ENCODE measurements at regions not wholly inside any gene's neighbourhood (a gene's known extent, or its start where the extent isn't known, plus 50 kb on each side); places are given as distances from the start of the nearest gene placed in this dataset.

- Histone ChIP-seq H3K4me1 (ENCODE audit: insufficient read depth, insufficient read length) (peaks cover 5% of the 10 kb centered on the region), H3K36me3 (ENCODE audit: insufficient read depth, insufficient read length, low read length) (no peaks in the 10 kb centered on the region), H3K9me3 (ENCODE audit: insufficient read depth, low read length) (peaks cover 16% of the 10 kb centered on the region), H3K9ac (ENCODE audit: insufficient read length, low read depth) (no peak overlapping the region), H3K27me3 (ENCODE audit: insufficient read depth, insufficient read length) (no peaks in the 10 kb centered on the region), H3K4me3 (ENCODE audit: insufficient read length, low read depth) (no peak overlapping the region)
- no peak for DNase-seq (ENCODE audit: low read depth, low spot score)
- TF ChIP-seq YY1 (IDR thresholded peaks at IDR 0.05; ENCODE audit: insufficient read depth, insufficient read length): no peak
- no peak for TF ChIP-seq SUZ12 (IDR thresholded peaks at IDR 0.05; ENCODE audit: extremely low read depth, insufficient read depth, insufficient read length)
- TF ChIP-seq ZNF274 (IDR thresholded peaks at IDR 0.05; ENCODE audit: low read depth, low read length): no peak
Observed at GRCh38 chr10:36187380-36188079, 545.4 kb upstream of the FZD8 start.

GRCh38 chr10:36185097-36185496 lies 543.0 kb upstream of the FZD8 start:
- Histone ChIP-seq H3K4me3 (ENCODE audit: insufficient read length, low read depth) (no peak overlapping the region), H3K36me3 (ENCODE audit: insufficient read depth, insufficient read length, low read length) (no peaks in the 10 kb centered on the region), H3K9me3 (ENCODE audit: insufficient read depth, low read length) (no peaks in the 10 kb centered on the region), H3K27me3 (ENCODE audit: insufficient read depth, insufficient read length) (no peaks in the 10 kb centered on the region), H3K9ac (ENCODE audit: insufficient read length, low read depth) (no peak overlapping the region), H3K4me1 (ENCODE audit: insufficient read depth, insufficient read length) (peaks cover 5% of the 10 kb centered on the region)
- no peak for DNase-seq (ENCODE audit: low read depth, low spot score)
- no peak for TF ChIP-seq YY1 (IDR thresholded peaks at IDR 0.05; ENCODE audit: insufficient read depth, insufficient read length)
- no peak for TF ChIP-seq SUZ12 (IDR thresholded peaks at IDR 0.05; ENCODE audit: extremely low read depth, insufficient read depth, insufficient read length)
- no peak for TF ChIP-seq ZNF274 (IDR thresholded peaks at IDR 0.05; ENCODE audit: low read depth, low read length)

- TF ChIP-seq ZNF274 (IDR thresholded peaks at IDR 0.05; ENCODE audit: low read depth, low read length): no peak
- no peak for TF ChIP-seq SUZ12 (IDR thresholded peaks at IDR 0.05; ENCODE audit: extremely low read depth, insufficient read depth, insufficient read length)
- no peak for TF ChIP-seq YY1 (IDR thresholded peaks at IDR 0.05; ENCODE audit: insufficient read depth, insufficient read length)
- H3K9me3 ChIP-seq (ENCODE audit: insufficient read depth, low read length): no peaks in the 10 kb centered on the region
- H3K9ac ChIP-seq (ENCODE audit: insufficient read length, low read depth): no peak overlapping the region
- H3K27me3 ChIP-seq (ENCODE audit: insufficient read depth, insufficient read length): no peaks in the 10 kb centered on the region
- no peak for DNase-seq (ENCODE audit: low read depth, low spot score)
- peaks cover 5% of the 10 kb centered on the region for H3K4me1 ChIP-seq (ENCODE audit: insufficient read depth, insufficient read length)
- no peaks in the 10 kb centered on the region for H3K36me3 ChIP-seq (ENCODE audit: insufficient read depth, insufficient read length, low read length)
- no peak overlapping the region for H3K4me3 ChIP-seq (ENCODE audit: insufficient read length, low read depth)
Observed at GRCh38 chr10:36183726-36184125, 541.6 kb upstream of the FZD8 start.

GRCh38 chr10:36183056-36183455 lies 541.0 kb upstream of the FZD8 start:
- Histone ChIP-seq H3K4me1 (ENCODE audit: insufficient read depth, insufficient read length) (peaks cover 5% of the 10 kb centered on the region), H3K4me3 (ENCODE audit: insufficient read length, low read depth) (no peak overlapping the region), H3K27me3 (ENCODE audit: insufficient read depth, insufficient read length) (no peaks in the 10 kb centered on the region), H3K36me3 (ENCODE audit: insufficient read depth, insufficient read length, low read length) (no peaks in the 10 kb centered on the region), H3K9ac (ENCODE audit: insufficient read length, low read depth) (no peak overlapping the region), H3K9me3 (ENCODE audit: insufficient read depth, low read length) (no peaks in the 10 kb centered on the region)
- DNase-seq (ENCODE audit: low read depth, low spot score): no peak
- no peak for TF ChIP-seq ZNF274 (IDR thresholded peaks at IDR 0.05; ENCODE audit: low read depth, low read length)
- no peak for TF ChIP-seq SUZ12 (IDR thresholded peaks at IDR 0.05; ENCODE audit: extremely low read depth, insufficient read depth, insufficient read length)
- no peak for TF ChIP-seq YY1 (IDR thresholded peaks at IDR 0.05; ENCODE audit: insufficient read depth, insufficient read length)

- H3K9me3 ChIP-seq (ENCODE audit: insufficient read depth, low read length): no peaks in the 10 kb centered on the region
- TF ChIP-seq SUZ12 (IDR thresholded peaks at IDR 0.05; ENCODE audit: extremely low read depth, insufficient read depth, insufficient read length) (no peak), ZNF274 (IDR thresholded peaks at IDR 0.05; ENCODE audit: low read depth, low read length) (no peak), YY1 (IDR thresholded peaks at IDR 0.05; ENCODE audit: insufficient read depth, insufficient read length) (no peak)
- H3K4me3 ChIP-seq (ENCODE audit: insufficient read length, low read depth): no peak overlapping the region
- H3K4me1 ChIP-seq (ENCODE audit: insufficient read depth, insufficient read length): peaks cover 5% of the 10 kb centered on the region
- H3K36me3 ChIP-seq (ENCODE audit: insufficient read depth, insufficient read length, low read length): no peaks in the 10 kb centered on the region
- no peaks in the 10 kb centered on the region for H3K27me3 ChIP-seq (ENCODE audit: insufficient read depth, insufficient read length)
- DNase-seq (ENCODE audit: low read depth, low spot score): no peak
- no peak overlapping the region for H3K9ac ChIP-seq (ENCODE audit: insufficient read length, low read depth)
Observed at GRCh38 chr10:36182606-36183005, 540.5 kb upstream of the FZD8 start.

GRCh38 chr10:36182179-36182566 lies 540.1 kb upstream of the FZD8 start:
- no peaks in the 10 kb centered on the region for H3K9me3 ChIP-seq (ENCODE audit: insufficient read depth, low read length)
- H3K4me1 ChIP-seq (ENCODE audit: insufficient read depth, insufficient read length): peaks cover 2% of the 10 kb centered on the region
- no peak overlapping the region for H3K9ac ChIP-seq (ENCODE audit: insufficient read length, low read depth)
- no peak for DNase-seq (ENCODE audit: low read depth, low spot score)
- no peaks in the 10 kb centered on the region for H3K27me3 ChIP-seq (ENCODE audit: insufficient read depth, insufficient read length)
- no peaks in the 10 kb centered on the region for H3K36me3 ChIP-seq (ENCODE audit: insufficient read depth, insufficient read length, low read length)
- no peak overlapping the region for H3K4me3 ChIP-seq (ENCODE audit: insufficient read length, low read depth)
- no peak for TF ChIP-seq YY1 (IDR thresholded peaks at IDR 0.05; ENCODE audit: insufficient read depth, insufficient read length)
- no peak for TF ChIP-seq SUZ12 (IDR thresholded peaks at IDR 0.05; ENCODE audit: extremely low read depth, insufficient read depth, insufficient read length)
- no peak for TF ChIP-seq ZNF274 (IDR thresholded peaks at IDR 0.05; ENCODE audit: low read depth, low read length)

- no peaks in the 10 kb centered on the region for H3K36me3 ChIP-seq (ENCODE audit: insufficient read depth, insufficient read length, low read length)
- H3K4me1 ChIP-seq (ENCODE audit: insufficient read depth, insufficient read length): peaks cover 2% of the 10 kb centered on the region
- TF ChIP-seq YY1 (IDR thresholded peaks at IDR 0.05; ENCODE audit: insufficient read depth, insufficient read length): no peak
- H3K4me3 ChIP-seq (ENCODE audit: insufficient read length, low read depth): no peak overlapping the region
- H3K27me3 ChIP-seq (ENCODE audit: insufficient read depth, insufficient read length): no peaks in the 10 kb centered on the region
- no peak overlapping the region for H3K9ac ChIP-seq (ENCODE audit: insufficient read length, low read depth)
- DNase-seq (ENCODE audit: low read depth, low spot score): no peak
- H3K9me3 ChIP-seq (ENCODE audit: insufficient read depth, low read length): no peaks in the 10 kb centered on the region
Observed at GRCh38 chr10:36181426-36182178, 539.5 kb upstream of the FZD8 start.

Measured in NT2/D1 (cell line).